ENCODE measurements at regions not wholly inside any gene's neighbourhood (a gene's known extent, or its start where the extent isn't known, plus 50 kb on each side); places are given as distances from the start of the nearest gene placed in this dataset.

DNA sequence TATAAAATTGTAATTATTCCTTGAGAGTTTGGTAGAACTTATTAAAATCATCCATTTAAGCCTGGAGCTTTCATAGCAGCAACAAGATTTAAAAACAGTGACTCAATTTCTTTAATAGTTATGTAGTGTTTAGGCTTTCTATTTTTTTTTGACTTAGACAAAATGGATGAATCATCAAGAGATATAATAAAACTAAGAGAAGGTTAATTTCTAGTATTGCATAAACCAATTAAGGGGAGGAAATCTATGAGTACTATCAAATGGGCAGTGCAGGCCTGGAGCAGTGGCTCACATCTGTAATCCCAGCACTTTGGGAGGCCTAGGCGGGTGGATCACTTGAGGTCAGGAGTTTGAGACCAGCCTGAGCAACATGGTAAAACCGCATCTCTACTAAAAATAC lies 416.3 kb upstream of the USP24 start:
- TF ChIP-seq FOXP2 (optimal IDR thresholded peaks at IDR 0.05; ENCODE audit: control extremely low read depth, extremely low read length, insufficient read depth) (no peak), POLR2AphosphoS5 (IDR thresholded peaks at IDR 0.05; ENCODE audit: borderline replicate concordance, low read depth, low read length) (no peak)
